PC-3 (cell line): ENCODE measurements at regions not wholly inside any gene's neighbourhood (a gene's known extent, or its start where the extent isn't known, plus 50 kb on each side); places are given as distances from the start of the nearest gene placed in this dataset.

Experiments used
- ATAC-seq: fragments of 200-7000 bp; cut with Tn5 transposase; 2 replicates; pipeline ENCODE4 v1.9.1; 2020; ENCODE audit warnings: mild to moderate bottlenecking, moderate library complexity
- BruUV-seq: library from RNA; stranded (reverse); fragments of 400-500 nt; replicated peaks from 2 replicates; lab custom pipeline; 2021; lab: Mats Ljungman, UMichigan
- CTCF ChIA-PET: fragments of 300-600 bp; sonication (Branson Sonifier 250); formaldehyde crosslinking; loops from one replicate; lab custom pipeline; 2022; ENCODE audit warnings: antibody characterized with exemption; lab: Charles Lee
- POLR2A ChIA-PET: fragments of 300-600 bp; sonication (Branson Sonifier 250); formaldehyde crosslinking; loops from one replicate; lab custom pipeline; 2022; ENCODE audit warnings: antibody characterized with exemption; ENCODE audit not compliant: unreplicated experiment; lab: Charles Lee
- DNase-seq: peaks from one replicate; pipeline ENCODE4 v3.0.0-alpha.2; 2015
- H2AFZ ChIP-seq: fragments of 300-600 bp; sonication (generic); 2 replicates; pipeline ENCODE4 v1.6.0; 2016; ENCODE audit warnings: antibody characterized with exemption, low read length
- H3F3A ChIP-seq: fragments of 300-600 bp; sonication (generic); one replicate; pipeline ENCODE4 v1.6.0; 2017; ENCODE audit warnings: antibody characterized with exemption, low read length, control low read depth, mild to moderate bottlenecking; ENCODE audit not compliant: unreplicated experiment
- H3K27ac ChIP-seq: fragments of 300-600 bp; sonication (generic); 2 replicates; pipeline ENCODE4 v1.5.1; 2016; ENCODE audit warnings: mild to moderate bottlenecking, low read length
- H3K27me3 ChIP-seq: fragments of 300-600 bp; sonication (generic); 2 replicates; pipeline ENCODE4 v1.6.1; 2016; ENCODE audit warnings: low read length, mixed read lengths
- H3K36me3 ChIP-seq: fragments of 300-600 bp; sonication (generic); 2 replicates; pipeline ENCODE4 v1.6.1; 2016; ENCODE audit warnings: low read depth, mixed run types, low read length, mixed read lengths
- H3K4me1 ChIP-seq: fragments of 300-600 bp; sonication (generic); 2 replicates; pipeline ENCODE4 v1.5.1; 2016; ENCODE audit warnings: low read length; ENCODE audit not compliant: insufficient read depth
- H3K4me2 ChIP-seq: fragments of 300-600 bp; sonication (generic); 2 replicates; pipeline ENCODE4 v1.6.0; 2016; ENCODE audit warnings: low read length
- H3K4me3 ChIP-seq: fragments of 300-600 bp; sonication (generic); 2 replicates; pipeline ENCODE4 v1.5.1; 2016; ENCODE audit warnings: mild to moderate bottlenecking, low read length, mixed read lengths
- H3K79me2 ChIP-seq: fragments of 300-600 bp; sonication (generic); 2 replicates; pipeline ENCODE4 v1.6.1; 2017; ENCODE audit warnings: low read length, mixed read lengths
- H3K9ac ChIP-seq: fragments of 300-600 bp; sonication (generic); 2 replicates; pipeline ENCODE4 v1.6.0; 2016; ENCODE audit warnings: mild to moderate bottlenecking, low read length
- H3K9me2 ChIP-seq: fragments of 300-600 bp; sonication (generic); replicated peaks from 2 replicates; pipeline ENCODE4 v1.6.1; 2016; ENCODE audit warnings: mixed run types, low read length, mixed read lengths
- H3K9me3 ChIP-seq: fragments of 300-600 bp; sonication (generic); 2 replicates; pipeline ENCODE4 v1.6.1; 2016; ENCODE audit warnings: low read length, mixed read lengths
- H4K20me1 ChIP-seq: fragments of 300-600 bp; sonication (generic); 2 replicates; pipeline ENCODE4 v1.6.1; 2016; ENCODE audit warnings: low read length, mixed read lengths
- CTCF ChIP-seq: fragments of 300-600 bp; sonication (generic); conservative IDR thresholded peaks from 2 replicates; pipeline ENCODE4 v1.5.1; 2017; ENCODE audit warnings: antibody characterized with exemption, low read depth, mild to moderate bottlenecking, low read length
- EZH2 ChIP-seq: fragments of 300-600 bp; sonication (generic); IDR thresholded peaks from one replicate; pipeline ENCODE4 v1.6.1; 2017; ENCODE audit warnings: antibody characterized with exemption, mild to moderate bottlenecking, low read length; ENCODE audit not compliant: unreplicated experiment
- EZH2phosphoT487 ChIP-seq: fragments of 300-600 bp; sonication (generic); IDR thresholded peaks from 2 replicates; pipeline ENCODE4 v1.6.1; 2018; ENCODE audit warnings: mild to moderate bottlenecking, antibody characterized with exemption, low read length, borderline replicate concordance
- intact Hi-C: fragments of 100-400 bp; cut with micrococcal nuclease; formaldehyde crosslinking; loops from 2 replicates; pipeline ENCODE4 v1.9.0; 2023

DNA sequence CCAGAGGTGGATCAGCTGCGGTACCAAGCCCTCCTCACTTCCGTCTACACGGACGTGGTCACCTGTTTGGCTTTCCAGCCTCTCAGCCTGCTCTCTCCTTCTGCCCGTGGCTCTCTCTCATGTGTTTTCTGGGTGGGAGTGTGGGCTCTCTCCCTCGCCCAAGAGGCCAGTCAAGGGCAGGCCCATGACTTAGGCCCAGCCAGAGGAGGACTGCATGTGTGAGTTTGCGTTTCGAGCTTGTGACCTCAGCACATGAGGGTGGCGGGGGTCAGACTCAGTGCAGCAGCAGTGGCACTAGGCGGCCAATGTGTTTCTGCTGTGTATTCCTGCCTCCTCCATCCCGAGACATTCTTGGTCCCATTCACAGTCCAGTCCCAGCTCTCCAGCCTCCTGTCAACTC, 82.5 kb upstream of the SMIM23 start:
- no peak overlapping the region for H2AFZ ChIP-seq
- no peaks in the 10 kb centered on the region for H4K20me1 ChIP-seq
- CTCF ChIA-PET = no interaction called here
- ATAC-seq = no peak
- H3K9ac ChIP-seq = no peak overlapping the region
- BruUV-seq = no TSS peak
- H3K4me3 ChIP-seq = no peak overlapping the region
- H3K4me2 ChIP-seq = no peak overlapping the region
- DNase-seq = no peak
- no peaks in the 10 kb centered on the region for H3K36me3 ChIP-seq
- no peaks in the 10 kb centered on the region for H3K9me2 ChIP-seq
- intact Hi-C loops = no loop called here
- peaks cover 68% of the 10 kb centered on the region for H3K27me3 ChIP-seq
- no peaks in the 10 kb centered on the region for H3K9me3 ChIP-seq
- TF ChIP-seq EZH2 (no peak), CTCF (no peak), EZH2phosphoT487 (no peak)
- POLR2A ChIA-PET = no interaction called here
- H3K4me1 ChIP-seq = no peaks in the 10 kb centered on the region
- no peak overlapping the region for H3K27ac ChIP-seq
- no peaks in the 10 kb centered on the region for H3F3A ChIP-seq
- H3K79me2 ChIP-seq = no peaks in the 10 kb centered on the region

DNA sequence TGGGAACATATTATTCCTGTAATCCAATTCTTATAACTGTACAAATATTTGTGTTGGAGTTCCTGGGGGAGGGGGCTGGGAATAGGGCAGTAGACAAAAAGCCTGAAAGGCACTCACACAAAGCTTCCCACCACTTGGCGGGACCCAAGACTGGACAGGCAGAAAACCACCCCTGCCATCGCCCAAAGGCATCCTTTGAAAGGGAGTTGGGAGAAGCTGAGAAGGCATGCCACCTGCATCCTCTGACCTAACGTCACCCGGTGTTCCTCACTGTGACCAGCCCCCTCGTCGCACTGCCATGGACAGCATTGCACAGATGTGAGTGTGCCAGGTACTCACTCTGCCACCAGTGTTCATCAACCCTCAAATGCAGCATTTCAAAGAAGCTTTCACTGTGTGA, 80.6 kb upstream of the SMIM23 start:
- POLR2A ChIA-PET = no interaction called here
- no peak overlapping the region for H3K4me3 ChIP-seq
- H3K4me2 ChIP-seq = no peak overlapping the region
- H3K9me2 ChIP-seq = no peaks in the 10 kb centered on the region
- no peaks in the 10 kb centered on the region for H3F3A ChIP-seq
- BruUV-seq = no TSS peak
- H3K9me3 ChIP-seq = no peaks in the 10 kb centered on the region
- ATAC-seq (no peak), DNase-seq (no peak)
- H3K27me3 ChIP-seq = peaks cover 64% of the 10 kb centered on the region
- no peaks in the 10 kb centered on the region for H3K36me3 ChIP-seq
- no peak overlapping the region for H3K27ac ChIP-seq
- H4K20me1 ChIP-seq = no peaks in the 10 kb centered on the region
- no peak overlapping the region for H2AFZ ChIP-seq
- intact Hi-C loops = no loop called here
- no peaks in the 10 kb centered on the region for H3K79me2 ChIP-seq
- TF ChIP-seq EZH2 = no peak
- no peak for TF ChIP-seq CTCF
- no peak for TF ChIP-seq EZH2phosphoT487
- H3K9ac ChIP-seq = no peak overlapping the region
- no peaks in the 10 kb centered on the region for H3K4me1 ChIP-seq
- CTCF ChIA-PET = no interaction called here

- Histone ChIP-seq H2AFZ (no peak overlapping the region), H3K27ac (no peak overlapping the region), H3K4me2 (no peak overlapping the region), H3K79me2 (no peaks in the 10 kb centered on the region), H4K20me1 (no peaks in the 10 kb centered on the region), H3F3A (no peaks in the 10 kb centered on the region), H3K4me3 (no peak overlapping the region), H3K9ac (no peak overlapping the region), H3K9me3 (no peaks in the 10 kb centered on the region), H3K4me1 (no peaks in the 10 kb centered on the region), H3K36me3 (no peaks in the 10 kb centered on the region), H3K27me3 (peaks cover 55% of the 10 kb centered on the region), H3K9me2 (no peaks in the 10 kb centered on the region)
- no peak for TF ChIP-seq EZH2
- no peak for TF ChIP-seq CTCF
- TF ChIP-seq EZH2phosphoT487 = no peak
- DNase-seq (no peak), ATAC-seq (no peak)
- intact Hi-C loops = no loop called here
- ChIA-PET CTCF (no interaction called here), POLR2A (no interaction called here)
- no TSS peak for BruUV-seq
Measured at GRCh38 chr5:171705830-171706468, 79.7 kb upstream of the SMIM23 start.
